CD8-positive, alpha-beta memory T cell (primary cell): ENCODE measurements at regions not wholly inside any gene's neighbourhood (a gene's known extent, or its start where the extent isn't known, plus 50 kb on each side); places are given as distances from the start of the nearest gene placed in this dataset.

Experiments
- CTCF ChIA-PET: fragments of 350-600 bp; sonication (Branson Sonifier 250); formaldehyde crosslinking; loops from one replicate; lab custom pipeline; 2021; ENCODE audit warnings: antibody characterized with exemption; lab: Charles Lee
- POLR2A ChIA-PET: fragments of 350-600 bp; sonication (Branson Sonifier 250); formaldehyde crosslinking; loops from one replicate; lab custom pipeline; 2021; ENCODE audit warnings: antibody characterized with exemption; lab: Charles Lee
- DNase-seq, 5 donors: peaks; one replicate each; pipeline versions ENCODE4 v3.0.0 to v3.0.0-alpha.2; 2020 to 2022; ENCODE audit warnings: mixed read lengths in 1 of 5
- H3K27ac ChIP-seq: one replicate; pipeline ENCODE4 v1.7.0; 2013; ENCODE audit warnings: low read depth, mild to moderate bottlenecking, low read length, moderate library complexity
- H3K27me3 ChIP-seq: 2 replicates; pipeline ENCODE4 v1.7.0; 2013; ENCODE audit warnings: low read length, mild to moderate bottlenecking; ENCODE audit not compliant: insufficient read depth, poor library complexity, severe bottlenecking
- H3K36me3 ChIP-seq: 2 replicates; pipeline ENCODE4 v1.7.0; 2013; ENCODE audit warnings: mild to moderate bottlenecking, low read length, moderate library complexity; ENCODE audit not compliant: insufficient read depth
- H3K4me1 ChIP-seq: 2 replicates; pipeline ENCODE4 v1.7.0; 2013; ENCODE audit warnings: mild to moderate bottlenecking, low read length, moderate library complexity; ENCODE audit not compliant: insufficient read depth
- H3K4me3 ChIP-seq: 2 replicates; pipeline ENCODE4 v1.7.0; 2013; ENCODE audit warnings: mild to moderate bottlenecking, low read length
- H3K9me3 ChIP-seq: 2 replicates; pipeline ENCODE4 v1.7.0; 2013; ENCODE audit warnings: mild to moderate bottlenecking, low read length
- H3K27ac Mint-ChIP-seq, 8 donors: one replicate each; pipeline ENCODE4 v1.8.0; 2020 to 2021; ENCODE audit warnings: mixed read lengths in 8 of 8, mild to moderate bottlenecking in 6 of 8, inconsistent platforms in 3 of 8, moderate library complexity in 3 of 8
- H3K27me3 Mint-ChIP-seq, 2 donors: one replicate each; pipeline ENCODE4 v1.8.0; 2020 to 2021; ENCODE audit warnings: mixed read lengths in 2 of 2, mild to moderate bottlenecking in 1 of 2, moderate library complexity in 1 of 2
- H3K36me3 Mint-ChIP-seq, 3 donors: one replicate each; pipeline ENCODE4 v1.8.0; 2020 to 2021; ENCODE audit warnings: mixed read lengths in 3 of 3, inconsistent platforms in 1 of 3, mild to moderate bottlenecking in 1 of 3
- H3K4me1 Mint-ChIP-seq, 3 donors: one replicate each; pipeline ENCODE4 v1.8.0; 2020 to 2021; ENCODE audit warnings: mixed read lengths in 3 of 3, inconsistent platforms in 1 of 3, mild to moderate bottlenecking in 1 of 3
- H3K4me3 Mint-ChIP-seq, 7 donors: one replicate each; pipeline ENCODE4 v1.8.0; 2020 to 2021; ENCODE audit warnings: mixed read lengths in 7 of 7, mild to moderate bottlenecking in 6 of 7, moderate library complexity in 4 of 7, inconsistent platforms in 2 of 7
- H3K9me3 Mint-ChIP-seq, 5 donors: one replicate each; pipeline ENCODE4 v1.8.0; 2020 to 2022; ENCODE audit warnings: mixed read lengths in 5 of 5, mild to moderate bottlenecking in 3 of 5, moderate library complexity in 2 of 5, inconsistent platforms in 1 of 5

GRCh38 chr10:121112579-121113384 is 261.6 kb downstream of the WDR11 start:
- Mint-ChIP-seq H3K4me1 (no peaks in the 10 kb centered on the region), H3K27me3 (peaks cover 0 to 9% of the 10 kb centered on the region in 2 donors), H3K27ac (no peak overlapping the region), H3K9me3 (peaks cover 0 to 10% (median 4%) of the 10 kb centered on the region in 5 donors), H3K4me3 (no peak overlapping the region), H3K36me3 (peaks cover 0 to 1% (median 0%) of the 10 kb centered on the region in 3 donors)
- H3K4me3 ChIP-seq, result no peak overlapping the region
- H3K9me3 ChIP-seq, result no peaks in the 10 kb centered on the region
- ChIA-PET CTCF (no interaction called here), POLR2A (no interaction called here)
- DNase-seq, result no peak
- no peaks in the 10 kb centered on the region for H3K36me3 ChIP-seq
- H3K27me3 ChIP-seq, result no peaks in the 10 kb centered on the region
- H3K27ac ChIP-seq, result no peak overlapping the region
- no peaks in the 10 kb centered on the region for H3K4me1 ChIP-seq

DNA sequence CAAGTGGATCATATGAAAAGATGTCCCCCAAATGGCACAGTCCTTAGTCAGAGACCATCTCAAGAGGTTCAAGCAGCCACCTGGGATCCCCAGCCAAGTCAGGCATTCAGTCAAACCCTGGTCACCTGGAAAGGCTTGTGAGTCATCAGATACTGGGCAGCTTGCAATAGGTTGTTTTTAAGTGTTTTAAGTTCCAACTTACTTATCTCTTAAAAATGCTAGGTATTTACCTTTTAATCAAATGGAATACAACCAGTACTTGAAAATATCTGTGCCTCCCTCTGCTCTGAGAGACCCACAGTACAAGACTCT is 262.2 kb downstream of the WDR11 start:
- CTCF ChIA-PET, result no interaction called here
- no peaks in the 10 kb centered on the region for H3K4me1 Mint-ChIP-seq
- H3K27ac Mint-ChIP-seq, result no peak overlapping the region
- no peak overlapping the region for H3K4me3 Mint-ChIP-seq
- H3K9me3 ChIP-seq, result no peaks in the 10 kb centered on the region
- POLR2A ChIA-PET, result no interaction called here
- H3K27ac ChIP-seq, result no peak overlapping the region
- no peaks in the 10 kb centered on the region for H3K4me1 ChIP-seq
- peaks cover 0 to 1% (median 0%) of the 10 kb centered on the region in 3 donors for H3K36me3 Mint-ChIP-seq
- no peaks in the 10 kb centered on the region for H3K27me3 ChIP-seq
- no peak overlapping the region for H3K4me3 ChIP-seq
- no peaks in the 10 kb centered on the region for H3K36me3 ChIP-seq
- H3K27me3 Mint-ChIP-seq, result peaks cover 0 to 9% of the 10 kb centered on the region in 2 donors
- H3K9me3 Mint-ChIP-seq, result peaks cover 0 to 10% (median 4%) of the 10 kb centered on the region in 5 donors
- DNase-seq, result no peak

- Histone ChIP-seq H3K4me3 (no peak overlapping the region), H3K9me3 (no peaks in the 10 kb centered on the region), H3K27ac (no peak overlapping the region), H3K36me3 (no peaks in the 10 kb centered on the region), H3K4me1 (no peaks in the 10 kb centered on the region), H3K27me3 (no peaks in the 10 kb centered on the region)
- Mint-ChIP-seq H3K36me3 (peaks cover 0 to 1% (median 0%) of the 10 kb centered on the region in 3 donors), H3K27ac (no peak overlapping the region), H3K9me3 (peaks cover 0 to 10% (median 4%) of the 10 kb centered on the region in 5 donors), H3K27me3 (peaks cover 0 to 9% of the 10 kb centered on the region in 2 donors), H3K4me3 (no peak overlapping the region), H3K4me1 (no peaks in the 10 kb centered on the region)
- POLR2A ChIA-PET, result no interaction called here
- DNase-seq, result no peak
- CTCF ChIA-PET, result no interaction called here
These were observed 262.7 kb downstream of the WDR11 start for GRCh38 chr10:121113911-121114310.

- no peak for DNase-seq
- no peak overlapping the region for H3K27ac ChIP-seq
- Mint-ChIP-seq H3K4me1 (no peaks in the 10 kb centered on the region), H3K27ac (peak overlapping the region in 1 of 8 donors; percentile 49), H3K9me3 (peaks cover 0 to 10% (median 4%) of the 10 kb centered on the region in 5 donors), H3K27me3 (peaks cover 0 to 9% of the 10 kb centered on the region in 2 donors), H3K4me3 (no peak overlapping the region), H3K36me3 (peaks cover 0 to 1% (median 0%) of the 10 kb centered on the region in 3 donors)
- no peaks in the 10 kb centered on the region for H3K9me3 ChIP-seq
- ChIA-PET CTCF (no interaction called here), POLR2A (no interaction called here)
- H3K27me3 ChIP-seq, result no peaks in the 10 kb centered on the region
- no peaks in the 10 kb centered on the region for H3K4me1 ChIP-seq
- H3K4me3 ChIP-seq, result no peak overlapping the region
- H3K36me3 ChIP-seq, result no peaks in the 10 kb centered on the region
These were observed 264.0 kb downstream of the WDR11 start for GRCh38 chr10:121115154-121115553.

DNA sequence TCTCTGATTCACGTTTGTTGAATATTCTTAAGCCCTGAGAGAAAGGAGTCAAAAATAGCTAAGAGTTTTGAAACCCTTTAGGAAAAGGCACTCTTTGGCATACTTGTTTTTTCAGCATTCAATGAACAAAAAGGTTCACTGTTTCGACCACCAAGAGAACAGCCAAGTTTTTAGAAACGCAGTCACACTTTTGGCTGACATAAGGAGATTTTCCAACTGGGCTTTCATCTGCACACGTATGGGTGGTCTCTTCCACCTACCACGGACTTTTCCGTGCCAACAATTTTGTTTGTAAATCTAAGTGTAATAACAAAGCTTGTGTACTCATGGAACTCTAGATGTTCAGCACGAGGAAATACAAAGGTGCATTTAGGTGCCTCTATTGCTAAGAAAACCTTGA is 270.3 kb downstream of the WDR11 start:
- Histone ChIP-seq H3K27ac (no peak overlapping the region), H3K4me1 (no peaks in the 10 kb centered on the region), H3K27me3 (no peaks in the 10 kb centered on the region), H3K36me3 (no peaks in the 10 kb centered on the region), H3K4me3 (no peak overlapping the region), H3K9me3 (no peaks in the 10 kb centered on the region)
- H3K36me3 Mint-ChIP-seq, result no peaks in the 10 kb centered on the region
- no peak for DNase-seq
- peaks cover 0 to 5% (median 3%) of the 10 kb centered on the region in 5 donors for H3K9me3 Mint-ChIP-seq
- H3K4me1 Mint-ChIP-seq, result no peaks in the 10 kb centered on the region
- H3K27me3 Mint-ChIP-seq, result peaks cover 2 to 3% of the 10 kb centered on the region in 2 donors
- CTCF ChIA-PET, result no interaction called here
- H3K4me3 Mint-ChIP-seq, result no peak overlapping the region
- H3K27ac Mint-ChIP-seq, result no peak overlapping the region
- POLR2A ChIA-PET, result no interaction called here

- DNase-seq, result no peak
- H3K27me3 Mint-ChIP-seq, result peaks cover 0 to 3% of the 10 kb centered on the region in 2 donors
- H3K9me3 Mint-ChIP-seq, result peaks cover 0 to 5% (median 1%) of the 10 kb centered on the region in 5 donors
- Histone ChIP-seq H3K27me3 (no peaks in the 10 kb centered on the region), H3K9me3 (no peaks in the 10 kb centered on the region), H3K4me1 (no peaks in the 10 kb centered on the region), H3K27ac (no peak overlapping the region), H3K36me3 (no peaks in the 10 kb centered on the region), H3K4me3 (no peak overlapping the region)
- H3K4me1 Mint-ChIP-seq, result no peaks in the 10 kb centered on the region
- H3K36me3 Mint-ChIP-seq, result no peaks in the 10 kb centered on the region
- POLR2A ChIA-PET, result no interaction called here
- H3K27ac Mint-ChIP-seq, result no peak overlapping the region
- no peak overlapping the region for H3K4me3 Mint-ChIP-seq
- CTCF ChIA-PET, result no interaction called here
These were observed 276.2 kb downstream of the WDR11 start for GRCh38 chr10:121127151-121127906.

- no peak overlapping the region for H3K27ac Mint-ChIP-seq
These were observed 277.0 kb downstream of the WDR11 start for GRCh38 chr10:121128164-121128563.

GRCh38 chr10:121129266-121129665 is 278.1 kb downstream of the WDR11 start:
- no peak for DNase-seq
- Mint-ChIP-seq H3K4me1 (no peaks in the 10 kb centered on the region), H3K36me3 (no peaks in the 10 kb centered on the region), H3K9me3 (peaks cover 0 to 5% (median 1%) of the 10 kb centered on the region in 5 donors), H3K27me3 (peaks cover 1 to 4% of the 10 kb centered on the region in 2 donors), H3K27ac (no peak overlapping the region), H3K4me3 (no peak overlapping the region)
- CTCF ChIA-PET, result no interaction called here
- Histone ChIP-seq H3K4me3 (no peak overlapping the region), H3K4me1 (no peaks in the 10 kb centered on the region), H3K9me3 (no peaks in the 10 kb centered on the region), H3K27me3 (no peaks in the 10 kb centered on the region), H3K36me3 (no peaks in the 10 kb centered on the region), H3K27ac (no peak overlapping the region)
- POLR2A ChIA-PET, result no interaction called here

More at GRCh38 chr10:121128164-121128563, 277.0 kb downstream of the WDR11 start:
- H3K27me3 Mint-ChIP-seq, result peaks cover 0 to 1% of the 10 kb centered on the region in 2 donors
- no peak overlapping the region for H3K27ac ChIP-seq
- no peaks in the 10 kb centered on the region for H3K4me1 ChIP-seq
- no peaks in the 10 kb centered on the region for H3K36me3 ChIP-seq
- no peak overlapping the region for H3K4me3 Mint-ChIP-seq
- peaks cover 0 to 5% (median 1%) of the 10 kb centered on the region in 5 donors for H3K9me3 Mint-ChIP-seq
- H3K4me3 ChIP-seq, result no peak overlapping the region
- no peaks in the 10 kb centered on the region for H3K36me3 Mint-ChIP-seq
- POLR2A ChIA-PET, result interaction anchor here (0.6 kb wide), 1 partner anchor 91 kb away, joined by 4 read pairs; no protein-coding TSS in a partner anchor
- no peaks in the 10 kb centered on the region for H3K27me3 ChIP-seq
- H3K9me3 ChIP-seq, result no peaks in the 10 kb centered on the region
- CTCF ChIA-PET, result no interaction called here
- DNase-seq, result no peak
- no peaks in the 10 kb centered on the region for H3K4me1 Mint-ChIP-seq
